Tibial artery (tissue), 4 donors: ENCODE measurements at regions not wholly inside any gene's neighbourhood (a gene's known extent, or its start where the extent isn't known, plus 50 kb on each side); places are given as distances from the start of the nearest gene placed in this dataset.
"Not testable (repeated sequence)": the region's sequence is repeated elsewhere in the genome, so short reads cannot be mapped to it uniquely, and the experiment has no call there.

Experiments used
- DNase-seq, 2 donors: peaks; one replicate each; pipeline ENCODE4 v3.0.0-alpha.2; 2019
- H3K27ac ChIP-seq, 2 donors: fragments of 200-600 bp; sonication (generic) in 1 of 2; 1 replicate in 1 of 2; 2 replicates in 1 of 2; pipeline ENCODE4 v1.5.1; 2018 to 2019; ENCODE audit warnings: mild to moderate bottlenecking in 1 of 2
- H3K27me3 ChIP-seq, 2 donors: fragments of 200-600 bp; sonication (generic) in 1 of 2; one replicate each; pipeline versions ENCODE4 v1.5.1 to v1.6.0; 2016 to 2019
- H3K36me3 ChIP-seq, 3 donors: fragments of 200-600 bp; sonication (generic) in 2 of 3; one replicate each; pipeline ENCODE4 v1.5.1; 2016 to 2019; ENCODE audit warnings: mild to moderate bottlenecking in 2 of 3
- H3K4me1 ChIP-seq, 4 donors: fragments of 200-600 bp; sonication (generic) in 2 of 4; 1 replicate in 3 of 4; 2 replicates in 1 of 4; pipeline ENCODE4 v1.5.1; 2016 to 2019
- H3K4me3 ChIP-seq, 2 donors: fragments of 200-600 bp; sonication (generic) in 1 of 2; 1 replicate in 1 of 2; 2 replicates in 1 of 2; pipeline ENCODE4 v1.5.1; 2018 to 2019; ENCODE audit warnings: mild to moderate bottlenecking in 2 of 2
- H3K9me3 ChIP-seq, 3 donors: fragments of 200-600 bp; sonication (generic) in 1 of 3; one replicate each; pipeline ENCODE4 v1.5.1; 2016 to 2019
- CTCF ChIP-seq, 2 experiments: fragments of 200-600 bp in 1 of 2; fragments of 450-650 bp in 1 of 2; IDR thresholded peaks; one replicate each; pipeline ENCODE4 v1.5.1; 2017 to 2019; ENCODE audit warnings: antibody characterized with exemption in 2 of 2, mild to moderate bottlenecking in 1 of 2, moderate library complexity in 1 of 2
- intact Hi-C: fragments of 100-400 bp; cut with DNase I; formaldehyde crosslinking; loops from one replicate; pipeline ENCODE4 v1.15.0; 2023; ENCODE audit warnings: low total_unique reads

- H3K36me3 ChIP-seq: no peaks in the 10 kb centered on the region
- no peak overlapping the region for H3K27ac ChIP-seq
- TF ChIP-seq CTCF (IDR thresholded peaks at IDR 0.05): no peak
- no peaks in the 10 kb centered on the region for H3K27me3 ChIP-seq
- H3K4me3 ChIP-seq: no peak overlapping the region
- no peak for DNase-seq
- intact Hi-C loops: no loop called here
- no peaks in the 10 kb centered on the region for H3K9me3 ChIP-seq
- no peaks in the 10 kb centered on the region for H3K4me1 ChIP-seq
These were observed 176.4 kb upstream of the RAB6C start for GRCh38 chr2:129803032-129803431.

GRCh38 chr2:129803871-129804270 is 175.6 kb upstream of the RAB6C start:
- TF ChIP-seq CTCF (IDR thresholded peaks at IDR 0.05): no peak
- H3K36me3 ChIP-seq: no peaks in the 10 kb centered on the region
- no peak for DNase-seq
- no peak overlapping the region for H3K27ac ChIP-seq
- no peaks in the 10 kb centered on the region for H3K4me1 ChIP-seq
- intact Hi-C loops: no loop called here
- no peaks in the 10 kb centered on the region for H3K9me3 ChIP-seq
- no peak overlapping the region for H3K4me3 ChIP-seq
- no peaks in the 10 kb centered on the region for H3K27me3 ChIP-seq

- Histone ChIP-seq H3K4me3 (no peak overlapping the region), H3K9me3 (no peaks in the 10 kb centered on the region), H3K36me3 (no peaks in the 10 kb centered on the region), H3K27me3 (no peaks in the 10 kb centered on the region), H3K27ac (no peak overlapping the region), H3K4me1 (no peaks in the 10 kb centered on the region)
- no peak for DNase-seq
- intact Hi-C loops: no loop called here
- no peak for TF ChIP-seq CTCF (IDR thresholded peaks at IDR 0.05)
These were observed 173.6 kb upstream of the RAB6C start for GRCh38 chr2:129805899-129806298.

- DNase-seq: no peak
- H3K4me3 ChIP-seq: no peak overlapping the region
- H3K4me1 ChIP-seq: no peaks in the 10 kb centered on the region
- no peak overlapping the region for H3K27ac ChIP-seq
- TF ChIP-seq CTCF (IDR thresholded peaks at IDR 0.05): no peak
- H3K9me3 ChIP-seq: no peaks in the 10 kb centered on the region
- intact Hi-C loops: no loop called here
- H3K36me3 ChIP-seq: no peaks in the 10 kb centered on the region
- H3K27me3 ChIP-seq: no peaks in the 10 kb centered on the region
These were observed 173.1 kb upstream of the RAB6C start for GRCh38 chr2:129806317-129806716.

GRCh38 chr2:129806990-129807389 is 172.5 kb upstream of the RAB6C start:
- DNase-seq: no peak
- intact Hi-C loops: no loop called here
- no peaks in the 10 kb centered on the region for H3K4me1 ChIP-seq
- no peaks in the 10 kb centered on the region for H3K9me3 ChIP-seq
- H3K4me3 ChIP-seq: no peak overlapping the region
- no peaks in the 10 kb centered on the region for H3K36me3 ChIP-seq
- H3K27ac ChIP-seq: no peak overlapping the region
- no peaks in the 10 kb centered on the region for H3K27me3 ChIP-seq
- TF ChIP-seq CTCF (IDR thresholded peaks at IDR 0.05): no peak

GRCh38 chr2:129807642-129808338 is 171.7 kb upstream of the RAB6C start:
- H3K27me3 ChIP-seq, H3K9me3 ChIP-seq, DNase-seq, H3K36me3 ChIP-seq, H3K27ac ChIP-seq, H3K4me3 ChIP-seq, intact Hi-C loops, H3K4me1 ChIP-seq: not testable (repeated sequence)
